ENCODE measurements at regions not wholly inside any gene's neighbourhood (a gene's known extent, or its start where the extent isn't known, plus 50 kb on each side); places are given as distances from the start of the nearest gene placed in this dataset.

- H3K4me3 ChIP-seq (replicated peaks in 1 of 4; ENCODE audit: control extremely low read depth in 1 of 4, insufficient read depth in 1 of 4, low read depth in 3 of 4, low read length in 4 of 4): no peak overlapping the region
- no peaks in the 10 kb centered on the region for H3K9me3 ChIP-seq (ENCODE audit: control insufficient read depth, insufficient read depth, low read depth, low read length)
- H3K4me2 ChIP-seq (ENCODE audit: extremely low read depth, insufficient read depth, low read length): no peak overlapping the region
- no peak overlapping the region for H3K9ac ChIP-seq (ENCODE audit: insufficient read depth, low read length)
- H4K20me1 ChIP-seq (ENCODE audit: control insufficient read depth, extremely low read depth, insufficient read depth, low read length): no peaks in the 10 kb centered on the region
- no peak for TF ChIP-seq CTCF (conservative IDR thresholded peaks at IDR 0.05 in 1 of 2, IDR thresholded peaks at IDR 0.05 in 1 of 2; ENCODE audit: low read depth in 1 of 2, low read length in 2 of 2)
- no peak for TF ChIP-seq EZH2 (IDR thresholded peaks at IDR 0.05; ENCODE audit: low read length, missing control alignments)
- no peak overlapping the region for H3K27ac ChIP-seq (ENCODE audit: insufficient read depth, low read length)
- H3K36me3 ChIP-seq (ENCODE audit: control insufficient read depth, insufficient read depth, low read length): no peaks in the 10 kb centered on the region
- peak; percentile 31 to 94 for DNase-seq (ENCODE audit: low read depth in 2 of 2)
- no peaks in the 10 kb centered on the region for H3K27me3 ChIP-seq (ENCODE audit: control insufficient read depth, insufficient read depth, low read length)
- H2AFZ ChIP-seq (ENCODE audit: low read length): no peak overlapping the region
- peaks cover 2% of the 10 kb centered on the region for H3K4me1 ChIP-seq (ENCODE audit: control insufficient read depth, extremely low read depth, insufficient read depth, low read length)
- no peaks in the 10 kb centered on the region for H3K79me2 ChIP-seq (ENCODE audit: control insufficient read depth, insufficient read depth, low read length)
These were observed 527.2 kb downstream of the NR2F1-AS1 start for GRCh38 chr5:93053825-93054224.

GRCh38 chr5:93048858-93049257 is 532.2 kb downstream of the NR2F1-AS1 start:
- H3K9me3 ChIP-seq (ENCODE audit: control insufficient read depth, insufficient read depth, low read depth, low read length): no peaks in the 10 kb centered on the region

GRCh38 chr5:93044859-93045666 is 536.0 kb downstream of the NR2F1-AS1 start:
- H4K20me1 ChIP-seq (ENCODE audit: control insufficient read depth, extremely low read depth, insufficient read depth, low read length): no peaks in the 10 kb centered on the region
- H2AFZ ChIP-seq (ENCODE audit: low read length): no peak overlapping the region
- H3K9ac ChIP-seq (ENCODE audit: insufficient read depth, low read length): no peak overlapping the region
- no peaks in the 10 kb centered on the region for H3K79me2 ChIP-seq (ENCODE audit: control insufficient read depth, insufficient read depth, low read length)
- no peak overlapping the region for H3K4me2 ChIP-seq (ENCODE audit: extremely low read depth, insufficient read depth, low read length)
- no peaks in the 10 kb centered on the region for H3K4me1 ChIP-seq (ENCODE audit: control insufficient read depth, extremely low read depth, insufficient read depth, low read length)
- no peaks in the 10 kb centered on the region for H3K36me3 ChIP-seq (ENCODE audit: control insufficient read depth, insufficient read depth, low read length)
- TF ChIP-seq EZH2 (IDR thresholded peaks at IDR 0.05; ENCODE audit: low read length, missing control alignments) (no peak), CTCF (conservative IDR thresholded peaks at IDR 0.05 in 1 of 2, IDR thresholded peaks at IDR 0.05 in 1 of 2; ENCODE audit: low read depth in 1 of 2, low read length in 2 of 2) (no peak)
- H3K9me3 ChIP-seq (ENCODE audit: control insufficient read depth, insufficient read depth, low read depth, low read length): no peaks in the 10 kb centered on the region
- H3K27me3 ChIP-seq (ENCODE audit: control insufficient read depth, insufficient read depth, low read length): no peaks in the 10 kb centered on the region
- H3K27ac ChIP-seq (ENCODE audit: insufficient read depth, low read length): no peak overlapping the region
- DNase-seq (ENCODE audit: low read depth in 2 of 2): no peak
- H3K4me3 ChIP-seq (replicated peaks in 1 of 4; ENCODE audit: control extremely low read depth in 1 of 4, insufficient read depth in 1 of 4, low read depth in 3 of 4, low read length in 4 of 4): no peak overlapping the region

More at GRCh38 chr5:93048858-93049257, 532.2 kb downstream of the NR2F1-AS1 start:
- H4K20me1 ChIP-seq (ENCODE audit: control insufficient read depth, extremely low read depth, insufficient read depth, low read length): no peaks in the 10 kb centered on the region
- no peaks in the 10 kb centered on the region for H3K27me3 ChIP-seq (ENCODE audit: control insufficient read depth, insufficient read depth, low read length)
- no peaks in the 10 kb centered on the region for H3K79me2 ChIP-seq (ENCODE audit: control insufficient read depth, insufficient read depth, low read length)
- H3K27ac ChIP-seq (ENCODE audit: insufficient read depth, low read length): no peak overlapping the region
- no peaks in the 10 kb centered on the region for H3K4me1 ChIP-seq (ENCODE audit: control insufficient read depth, extremely low read depth, insufficient read depth, low read length)
- H3K36me3 ChIP-seq (ENCODE audit: control insufficient read depth, insufficient read depth, low read length): no peaks in the 10 kb centered on the region
- peak in 1 of 2 donors; percentile 17 for DNase-seq (ENCODE audit: low read depth in 2 of 2)
- no peak overlapping the region for H3K4me3 ChIP-seq (replicated peaks in 1 of 4; ENCODE audit: control extremely low read depth in 1 of 4, insufficient read depth in 1 of 4, low read depth in 3 of 4, low read length in 4 of 4)
- TF ChIP-seq EZH2 (IDR thresholded peaks at IDR 0.05; ENCODE audit: low read length, missing control alignments) (no peak), CTCF (conservative IDR thresholded peaks at IDR 0.05 in 1 of 2, IDR thresholded peaks at IDR 0.05 in 1 of 2; ENCODE audit: low read depth in 1 of 2, low read length in 2 of 2) (no peak)
- no peak overlapping the region for H3K4me2 ChIP-seq (ENCODE audit: extremely low read depth, insufficient read depth, low read length)
- H3K9ac ChIP-seq (ENCODE audit: insufficient read depth, low read length): no peak overlapping the region
- no peak overlapping the region for H2AFZ ChIP-seq (ENCODE audit: low read length)

Measured in fibroblast of lung (primary cell).